Activated T-helper 1 cell treated with anti-CD3 and anti-CD28 coated beads, Interleukin-12 subunit alpha, Interleukin-12 subunit beta, Interleukin-2, Interleukin-4 antibody, amounts not matched to agents 30 ng/mL and 10 ng/mL and 1 ng/mL, durations not matched to agents 14 hours and 24 hours and 36 hours (primary cell): ENCODE measurements at regions not wholly inside any gene's neighbourhood (a gene's known extent, or its start where the extent isn't known, plus 50 kb on each side); places are given as distances from the start of the nearest gene placed in this dataset.

Source experiments
- DNase-seq: peaks from one replicate; pipeline ENCODE4 v3.0.0; 2021; ENCODE audit warnings: low spot score
- H3K27ac Mint-ChIP-seq: one replicate; pipeline ENCODE4 v1.8.0; 2021; ENCODE audit warnings: mild to moderate bottlenecking, mixed read lengths
- H3K27me3 Mint-ChIP-seq: one replicate; pipeline ENCODE4 v1.8.0; 2022; ENCODE audit warnings: mild to moderate bottlenecking, moderate library complexity, mixed read lengths; ENCODE audit not compliant: insufficient read depth
- H3K36me3 Mint-ChIP-seq: one replicate; pipeline ENCODE4 v1.8.0; 2021; ENCODE audit warnings: low read depth, mixed read lengths
- H3K4me1 Mint-ChIP-seq: one replicate; pipeline ENCODE4 v1.8.0; 2021; ENCODE audit warnings: low read depth, mixed read lengths
- H3K4me3 Mint-ChIP-seq: one replicate; pipeline ENCODE4 v1.8.0; 2021; ENCODE audit warnings: mild to moderate bottlenecking, moderate library complexity, mixed read lengths
- H3K9me3 Mint-ChIP-seq: one replicate; pipeline ENCODE4 v1.8.0; 2021; ENCODE audit warnings: mixed read lengths
- intact Hi-C: fragments of 100-400 bp; cut with micrococcal nuclease; formaldehyde crosslinking; loops from one replicate; pipeline ENCODE4 v1.15.1; 2024

GRCh38 chr2:220437938-220438337, 810.5 kb downstream of the SLC4A3 start:
- no peak for DNase-seq
- intact Hi-C loops, result no loop called here
- Mint-ChIP-seq H3K9me3 (peaks cover 4% of the 10 kb centered on the region), H3K36me3 (no peaks in the 10 kb centered on the region), H3K4me3 (no peak overlapping the region), H3K27ac (no peak overlapping the region), H3K27me3 (no peaks in the 10 kb centered on the region), H3K4me1 (no peaks in the 10 kb centered on the region)

DNA sequence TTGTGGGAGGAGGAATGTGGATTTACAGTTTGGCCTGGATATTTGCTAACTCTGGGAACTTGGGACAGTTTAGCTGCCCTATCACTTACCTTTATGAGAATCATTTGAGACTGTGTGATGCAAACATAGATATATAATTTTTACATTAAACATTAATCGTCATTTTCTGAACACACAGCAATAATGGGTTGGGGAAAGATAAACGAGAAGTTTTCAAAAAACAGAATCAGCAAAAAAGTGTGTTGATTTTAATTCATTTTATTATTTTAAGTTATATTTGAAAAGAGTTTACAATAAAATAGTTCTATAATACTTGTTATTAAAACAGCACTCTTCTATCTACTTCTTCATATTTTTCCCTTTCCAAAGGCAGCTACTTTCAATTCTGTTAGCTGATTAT, 813.3 kb downstream of the SLC4A3 start:
- Mint-ChIP-seq H3K9me3 (peaks cover 4% of the 10 kb centered on the region), H3K36me3 (no peaks in the 10 kb centered on the region), H3K4me3 (no peak overlapping the region), H3K27me3 (no peaks in the 10 kb centered on the region), H3K27ac (no peak overlapping the region), H3K4me1 (no peaks in the 10 kb centered on the region)
- DNase-seq, result no peak
- intact Hi-C loops, result no loop called here

DNA sequence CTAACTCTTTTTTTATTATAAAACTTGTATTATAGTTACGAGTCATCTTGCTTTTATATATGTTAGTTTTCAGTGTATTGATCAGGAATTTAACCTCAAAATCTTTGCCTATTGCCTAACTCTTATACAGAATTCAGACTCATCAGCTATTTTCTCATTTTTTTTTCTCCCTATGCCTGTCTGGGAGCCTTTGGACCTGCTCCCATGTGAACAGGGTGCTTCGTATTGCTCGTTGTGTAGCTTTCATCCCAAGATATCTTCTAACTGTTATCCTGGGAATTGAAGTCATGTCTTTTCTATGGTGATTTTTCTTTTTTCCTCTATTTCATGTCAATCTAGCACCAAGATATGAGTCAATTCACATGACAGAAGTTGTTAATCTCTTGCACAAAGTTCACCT, 814.0 kb downstream of the SLC4A3 start:
- Mint-ChIP-seq H3K27me3 (no peaks in the 10 kb centered on the region), H3K27ac (no peak overlapping the region), H3K9me3 (peaks cover 4% of the 10 kb centered on the region), H3K4me3 (no peak overlapping the region), H3K4me1 (no peaks in the 10 kb centered on the region), H3K36me3 (no peaks in the 10 kb centered on the region)
- DNase-seq, result no peak
- intact Hi-C loops, result no loop called here

DNA sequence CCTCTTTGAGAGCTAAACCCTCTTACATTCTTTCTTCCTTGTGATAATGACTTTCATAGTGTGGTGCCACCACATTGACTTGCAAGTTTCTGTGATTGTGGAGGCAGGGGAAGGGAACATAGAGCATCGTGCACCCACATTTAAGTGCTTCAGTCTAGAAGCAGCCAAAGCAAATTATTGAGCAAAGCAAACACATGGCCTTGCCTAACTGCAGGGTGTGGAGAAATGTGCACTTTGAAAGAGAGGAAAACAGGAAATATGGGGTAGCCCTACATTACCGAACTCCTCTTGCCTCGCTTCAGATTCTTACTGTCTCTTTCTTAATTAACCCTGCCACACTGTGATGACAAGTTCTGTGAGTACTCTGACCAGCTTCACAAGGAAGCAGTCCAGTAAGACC, 814.6 kb downstream of the SLC4A3 start:
- H3K27ac Mint-ChIP-seq, result no peak overlapping the region
- no peak for DNase-seq
- intact Hi-C loops, result no loop called here
- no peaks in the 10 kb centered on the region for H3K27me3 Mint-ChIP-seq
- H3K9me3 Mint-ChIP-seq, result peaks cover 4% of the 10 kb centered on the region
- no peak overlapping the region for H3K4me3 Mint-ChIP-seq
- H3K36me3 Mint-ChIP-seq, result no peaks in the 10 kb centered on the region
- H3K4me1 Mint-ChIP-seq, result no peaks in the 10 kb centered on the region

- H3K9me3 Mint-ChIP-seq, result peaks cover 4% of the 10 kb centered on the region
- H3K36me3 Mint-ChIP-seq, result no peaks in the 10 kb centered on the region
- intact Hi-C loops, result no loop called here
- H3K27me3 Mint-ChIP-seq, result no peaks in the 10 kb centered on the region
- DNase-seq, result no peak
- no peaks in the 10 kb centered on the region for H3K4me1 Mint-ChIP-seq
- no peak overlapping the region for H3K4me3 Mint-ChIP-seq
- H3K27ac Mint-ChIP-seq, result no peak overlapping the region
Measured at GRCh38 chr2:220445429-220446105, 818.1 kb downstream of the SLC4A3 start.

DNA sequence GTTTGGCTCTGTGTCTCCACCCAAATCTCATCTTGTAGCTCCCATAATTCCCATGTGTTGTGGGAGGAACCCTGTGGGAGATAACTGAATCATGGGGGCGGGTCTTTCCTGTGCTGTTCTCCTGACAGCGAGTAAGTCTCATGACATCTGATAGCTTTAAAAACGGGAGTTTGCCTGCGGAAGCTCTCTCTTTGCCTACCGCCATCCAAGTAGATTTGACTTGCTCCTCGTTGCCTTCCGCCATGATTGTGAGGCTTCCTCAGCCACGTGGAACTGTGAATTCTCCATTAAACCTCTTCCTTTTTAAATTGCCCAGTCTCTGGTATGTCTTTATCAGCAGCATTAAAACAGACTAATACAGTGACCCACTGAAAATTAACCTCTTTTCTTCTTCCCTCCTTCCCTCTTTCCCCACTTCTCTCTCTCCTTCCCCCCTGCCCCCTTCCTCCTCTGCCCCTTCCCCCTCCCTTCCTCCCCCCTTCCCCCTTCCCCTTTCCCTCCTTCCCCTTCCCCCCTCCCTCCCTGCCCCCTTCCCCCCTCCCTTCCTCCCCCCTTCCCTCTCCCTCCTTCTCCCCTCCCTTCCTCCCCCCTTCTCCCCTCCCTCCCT, 818.8 kb downstream of the SLC4A3 start:
- intact Hi-C loops, result no loop called here
- H3K4me1 Mint-ChIP-seq, result no peaks in the 10 kb centered on the region
- H3K9me3 Mint-ChIP-seq, result peaks cover 4% of the 10 kb centered on the region
- H3K27me3 Mint-ChIP-seq, result no peaks in the 10 kb centered on the region
- no peak overlapping the region for H3K27ac Mint-ChIP-seq
- DNase-seq, result no peak
- no peak overlapping the region for H3K4me3 Mint-ChIP-seq
- no peaks in the 10 kb centered on the region for H3K36me3 Mint-ChIP-seq

- no peaks in the 10 kb centered on the region for H3K4me1 Mint-ChIP-seq
- no peaks in the 10 kb centered on the region for H3K27me3 Mint-ChIP-seq
- no peak overlapping the region for H3K27ac Mint-ChIP-seq
- no peaks in the 10 kb centered on the region for H3K36me3 Mint-ChIP-seq
- intact Hi-C loops, result no loop called here
- no peak for DNase-seq
- H3K9me3 Mint-ChIP-seq, result no peaks in the 10 kb centered on the region
- no peak overlapping the region for H3K4me3 Mint-ChIP-seq
Measured at GRCh38 chr2:220450846-220451245, 823.4 kb downstream of the SLC4A3 start.

GRCh38 chr2:220451438-220451837, 824.0 kb downstream of the SLC4A3 start:
- H3K27me3 Mint-ChIP-seq, result no peaks in the 10 kb centered on the region
- no peak overlapping the region for H3K27ac Mint-ChIP-seq
- no peaks in the 10 kb centered on the region for H3K9me3 Mint-ChIP-seq
- H3K36me3 Mint-ChIP-seq, result no peaks in the 10 kb centered on the region
- intact Hi-C loops, result no loop called here
- no peaks in the 10 kb centered on the region for H3K4me1 Mint-ChIP-seq
- no peak for DNase-seq
- no peak overlapping the region for H3K4me3 Mint-ChIP-seq

GRCh38 chr2:220452561-220452960, 825.1 kb downstream of the SLC4A3 start:
- Mint-ChIP-seq H3K9me3 (no peaks in the 10 kb centered on the region), H3K4me3 (no peak overlapping the region), H3K27me3 (no peaks in the 10 kb centered on the region), H3K27ac (no peak overlapping the region), H3K4me1 (no peaks in the 10 kb centered on the region), H3K36me3 (no peaks in the 10 kb centered on the region)
- DNase-seq, result no peak
- intact Hi-C loops, result no loop called here

DNA sequence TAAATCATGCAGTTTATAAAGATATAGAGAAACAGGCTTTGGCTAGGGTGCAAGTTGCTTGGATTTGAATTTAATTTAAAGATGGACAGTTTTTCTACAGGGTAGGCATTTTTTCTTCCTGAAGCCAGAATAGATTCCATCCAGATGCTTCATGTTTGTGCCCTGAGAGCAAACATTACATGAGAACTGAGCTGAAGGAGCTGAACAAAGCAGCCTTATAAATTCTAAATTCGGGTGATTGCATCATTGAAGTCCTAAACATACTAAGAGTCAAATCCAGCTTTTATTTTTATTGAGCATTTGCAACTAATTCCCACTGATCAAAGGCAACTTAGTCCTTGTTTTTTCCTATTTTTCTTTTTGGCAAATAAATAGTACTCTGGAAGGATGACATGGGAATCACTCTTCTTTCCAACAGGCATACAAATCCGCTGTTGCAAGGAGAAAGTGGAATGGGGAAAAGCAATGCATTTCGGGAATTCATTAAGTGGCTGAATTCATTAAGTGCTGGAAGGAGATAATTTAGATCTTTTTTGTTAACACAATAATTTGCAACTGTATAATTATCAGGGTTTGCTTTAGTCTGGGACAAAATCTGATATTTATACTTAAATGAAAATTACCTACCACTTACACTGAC, 828.0 kb downstream of the SLC4A3 start:
- Mint-ChIP-seq H3K4me3 (no peak overlapping the region), H3K27me3 (no peaks in the 10 kb centered on the region), H3K9me3 (no peaks in the 10 kb centered on the region), H3K36me3 (no peaks in the 10 kb centered on the region), H3K27ac (no peak overlapping the region), H3K4me1 (no peaks in the 10 kb centered on the region)
- intact Hi-C loops, result no loop called here
- DNase-seq, result no peak

DNA sequence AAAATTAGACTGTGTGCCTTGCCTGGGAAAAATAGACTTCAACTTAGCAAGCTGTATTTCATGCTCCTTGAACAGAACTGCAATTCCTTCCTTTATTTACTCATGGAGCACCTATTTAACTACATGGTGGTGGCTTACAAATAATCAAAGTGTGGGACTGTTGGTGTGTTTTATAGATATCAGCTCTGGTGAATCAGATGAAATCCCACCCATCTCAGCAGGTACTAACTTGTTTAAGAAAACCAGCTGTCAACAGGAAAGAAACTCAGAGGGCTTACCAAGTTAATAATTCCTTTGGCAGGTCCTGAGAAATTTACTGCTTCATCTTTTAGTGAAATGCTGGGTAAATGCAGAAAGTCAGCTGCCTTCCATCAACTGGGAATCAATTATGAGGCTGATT, 830.6 kb downstream of the SLC4A3 start:
- Mint-ChIP-seq H3K4me1 (no peaks in the 10 kb centered on the region), H3K27ac (no peak overlapping the region), H3K9me3 (no peaks in the 10 kb centered on the region), H3K27me3 (no peaks in the 10 kb centered on the region), H3K36me3 (no peaks in the 10 kb centered on the region), H3K4me3 (no peak overlapping the region)
- no peak for DNase-seq
- intact Hi-C loops, result no loop called here

GRCh38 chr2:220460257-220460985, 833.0 kb downstream of the SLC4A3 start:
- H3K4me1 Mint-ChIP-seq, result no peaks in the 10 kb centered on the region
- H3K9me3 Mint-ChIP-seq, result no peaks in the 10 kb centered on the region
- no peak overlapping the region for H3K27ac Mint-ChIP-seq
- no peak for DNase-seq
- intact Hi-C loops, result no loop called here
- no peaks in the 10 kb centered on the region for H3K36me3 Mint-ChIP-seq
- H3K4me3 Mint-ChIP-seq, result no peak overlapping the region
- peaks cover 3% of the 10 kb centered on the region for H3K27me3 Mint-ChIP-seq

DNA sequence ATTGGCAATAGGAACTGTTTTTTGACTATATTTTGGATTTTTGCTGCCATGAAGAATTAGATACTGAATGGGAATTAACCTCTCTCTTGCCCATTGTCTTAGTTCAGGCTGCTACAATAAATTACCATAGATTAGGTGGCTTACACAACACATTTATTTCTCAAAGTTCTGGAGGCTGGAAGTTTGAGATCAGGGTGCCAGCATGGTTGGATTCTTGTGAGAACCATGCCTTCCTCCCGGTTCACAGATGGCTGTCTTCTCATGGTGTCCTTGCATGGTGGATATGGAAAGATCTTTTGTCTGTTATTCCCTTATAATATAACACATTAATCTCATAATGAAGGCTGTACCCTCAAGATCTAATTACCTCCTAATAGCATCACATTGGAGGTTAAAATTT, 836.4 kb downstream of the SLC4A3 start:
- no peak for DNase-seq
- Mint-ChIP-seq H3K9me3 (no peaks in the 10 kb centered on the region), H3K27ac (no peak overlapping the region), H3K4me3 (no peak overlapping the region), H3K36me3 (no peaks in the 10 kb centered on the region), H3K4me1 (no peaks in the 10 kb centered on the region), H3K27me3 (peaks cover 3% of the 10 kb centered on the region)
- intact Hi-C loops, result no loop called here
